ENCODE measurements at regions not wholly inside any gene's neighbourhood (a gene's known extent, or its start where the extent isn't known, plus 50 kb on each side); places are given as distances from the start of the nearest gene placed in this dataset.

- TF ChIP-seq POLR2AphosphoS5 (IDR thresholded peaks at IDR 0.05; ENCODE audit: low read depth, low read length) (no peak), TAF1 (IDR thresholded peaks at IDR 0.05; ENCODE audit: borderline replicate concordance, insufficient read depth, low read length) (no peak)
- TF ChIP-seq, protein P1, sequence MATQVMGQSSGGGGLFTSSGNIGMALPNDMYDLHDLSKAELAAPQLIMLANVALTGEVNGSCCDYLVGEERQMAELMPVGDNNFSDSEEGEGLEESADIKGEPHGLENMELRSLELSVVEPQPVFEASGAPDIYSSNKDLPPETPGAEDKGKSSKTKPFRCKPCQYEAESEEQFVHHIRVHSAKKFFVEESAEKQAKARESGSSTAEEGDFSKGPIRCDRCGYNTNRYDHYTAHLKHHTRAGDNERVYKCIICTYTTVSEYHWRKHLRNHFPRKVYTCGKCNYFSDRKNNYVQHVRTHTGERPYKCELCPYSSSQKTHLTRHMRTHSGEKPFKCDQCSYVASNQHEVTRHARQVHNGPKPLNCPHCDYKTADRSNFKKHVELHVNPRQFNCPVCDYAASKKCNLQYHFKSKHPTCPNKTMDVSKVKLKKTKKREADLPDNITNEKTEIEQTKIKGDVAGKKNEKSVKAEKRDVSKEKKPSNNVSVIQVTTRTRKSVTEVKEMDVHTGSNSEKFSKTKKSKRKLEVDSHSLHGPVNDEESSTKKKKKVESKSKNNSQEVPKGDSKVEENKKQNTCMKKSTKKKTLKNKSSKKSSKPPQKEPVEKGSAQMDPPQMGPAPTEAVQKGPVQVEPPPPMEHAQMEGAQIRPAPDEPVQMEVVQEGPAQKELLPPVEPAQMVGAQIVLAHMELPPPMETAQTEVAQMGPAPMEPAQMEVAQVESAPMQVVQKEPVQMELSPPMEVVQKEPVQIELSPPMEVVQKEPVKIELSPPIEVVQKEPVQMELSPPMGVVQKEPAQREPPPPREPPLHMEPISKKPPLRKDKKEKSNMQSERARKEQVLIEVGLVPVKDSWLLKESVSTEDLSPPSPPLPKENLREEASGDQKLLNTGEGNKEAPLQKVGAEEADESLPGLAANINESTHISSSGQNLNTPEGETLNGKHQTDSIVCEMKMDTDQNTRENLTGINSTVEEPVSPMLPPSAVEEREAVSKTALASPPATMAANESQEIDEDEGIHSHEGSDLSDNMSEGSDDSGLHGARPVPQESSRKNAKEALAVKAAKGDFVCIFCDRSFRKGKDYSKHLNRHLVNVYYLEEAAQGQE (IDR thresholded peaks at IDR 0.05; ENCODE audit: insufficient read depth in 1 of 2, low read depth in 2 of 2, low read length in 2 of 2) = no peak
Measured at GRCh38 chr4:81724925-81725329, 253.2 kb upstream of the RASGEF1B start.
